Panc1 (cell line): ENCODE measurements at regions not wholly inside any gene's neighbourhood (a gene's known extent, or its start where the extent isn't known, plus 50 kb on each side); places are given as distances from the start of the nearest gene placed in this dataset.
A peak's percentile ranks its signal among the peaks of the same experiment; 100 is the strongest.
"Not testable (repeated sequence)": the region's sequence is repeated elsewhere in the genome, so short reads cannot be mapped to it uniquely, and the experiment has no call there.

ENCODE experiments used
- ATAC-seq: fragments of 200-7000 bp; cut with Tn5 transposase; 2 replicates; pipeline ENCODE4 v1.9.1; 2020; ENCODE audit warnings: mild to moderate bottlenecking, moderate library complexity
- BruUV-seq: library from RNA; stranded (reverse); fragments of 400-500 nt; replicated peaks from 2 replicates; lab custom pipeline; 2021; lab: Mats Ljungman, UMichigan
- CTCF ChIA-PET: fragments of 300-600 bp; sonication (Branson Sonifier 250); formaldehyde crosslinking; loops from one replicate; lab custom pipeline; 2022; ENCODE audit warnings: antibody characterized with exemption; lab: Charles Lee
- POLR2A ChIA-PET: fragments of 300-600 bp; sonication (Branson Sonifier 250); formaldehyde crosslinking; loops from one replicate; lab custom pipeline; 2022; ENCODE audit warnings: antibody characterized with exemption; lab: Charles Lee
- DNase-seq: peaks from one replicate; pipeline ENCODE4 v3.0.0-alpha.2; 2010; ENCODE audit warnings: low read depth, low spot score
- H3K27ac ChIP-seq: 2 replicates; pipeline ENCODE4 v1.5.1; 2011; ENCODE audit warnings: mild to moderate bottlenecking, low read length, inconsistent platforms
- H3K27me3 ChIP-seq: fragments of 200-500 bp; sonication (Bioruptor generic); 2 replicates; pipeline ENCODE4 v1.6.0; 2014; ENCODE audit warnings: low read length, inconsistent platforms; ENCODE audit not compliant: control insufficient read depth, insufficient read depth
- H3K36me3 ChIP-seq: fragments of 200-500 bp; sonication (Bioruptor generic); 2 replicates; pipeline ENCODE4 v1.5.1; 2014; ENCODE audit warnings: inconsistent platforms, mild to moderate bottlenecking, low read length, moderate library complexity; ENCODE audit not compliant: control insufficient read depth, insufficient read depth
- H3K4me1 ChIP-seq: 2 replicates; pipeline ENCODE4 v1.5.1; 2011; ENCODE audit warnings: inconsistent platforms, mild to moderate bottlenecking, low read length, moderate library complexity; ENCODE audit not compliant: control insufficient read depth, insufficient read depth
- H3K4me3 ChIP-seq, 2 experiments: 2 replicates each; pipeline ENCODE4 v1.5.1; 2011 to 2012; ENCODE audit warnings: low read depth in 2 of 2, low read length in 2 of 2, mild to moderate bottlenecking in 2 of 2, inconsistent platforms in 1 of 2, moderate library complexity in 1 of 2
- H3K9me3 ChIP-seq: fragments of 200-500 bp; sonication (Bioruptor generic); 2 replicates; pipeline ENCODE4 v1.5.1; 2014; ENCODE audit warnings: low read depth, mild to moderate bottlenecking, inconsistent platforms, low read length, moderate library complexity; ENCODE audit not compliant: control insufficient read depth, insufficient read depth
- CTCF ChIP-seq: fragments of 450-650 bp; IDR thresholded peaks from 2 replicates; pipeline ENCODE4 v1.5.1; 2017; ENCODE audit warnings: mild to moderate bottlenecking
- POLR2AphosphoS5 ChIP-seq: IDR thresholded peaks from 2 replicates; pipeline ENCODE4 v1.6.1; 2012; ENCODE audit warnings: mild to moderate bottlenecking, low read depth, low read length, moderate library complexity
- REST ChIP-seq, 2 experiments: IDR thresholded peaks; 2 replicates each; pipeline ENCODE4 v1.6.1; 2011 to 2012; ENCODE audit warnings: low read depth in 2 of 2, control low read depth in 1 of 2, low read length in 1 of 2, mild to moderate bottlenecking in 1 of 2, moderate library complexity in 1 of 2; ENCODE audit not compliant: insufficient read depth in 1 of 2
- SIN3A ChIP-seq: IDR thresholded peaks from 2 replicates; pipeline ENCODE4 v1.6.1; 2012; ENCODE audit warnings: low read depth, mild to moderate bottlenecking, low read length, moderate library complexity, borderline replicate concordance; ENCODE audit not compliant: insufficient read depth
- TCF7L2 ChIP-seq: IDR thresholded peaks from 2 replicates; pipeline ENCODE4 v1.6.1; 2011; ENCODE audit warnings: mild to moderate bottlenecking, low read depth, low read length, inconsistent platforms
- in situ Hi-C: cut with HindIII; loops from 2 replicates; pipeline ENCODE4 v1.10.0; 2016; ENCODE audit warnings: low sequenced_read_pairs, low pct_unique_long_range_greater_than_20kb
- intact Hi-C: fragments of 100-400 bp; cut with micrococcal nuclease; formaldehyde crosslinking; loops from one replicate; pipeline ENCODE4 v1.10.0; 2022; ENCODE audit not compliant: unreplicated experiment

- H3K27me3 ChIP-seq, H3K27ac ChIP-seq, intact Hi-C loops, H3K4me3 ChIP-seq, DNase-seq, H3K36me3 ChIP-seq, H3K9me3 ChIP-seq, BruUV-seq, POLR2A ChIA-PET, ATAC-seq, H3K4me1 ChIP-seq, in situ Hi-C loops, CTCF ChIA-PET: not testable (repeated sequence)
- TF ChIP-seq REST (IDR thresholded peaks at IDR 0.05; ENCODE audit: insufficient read depth in 1 of 2, low read depth in 2 of 2, low read length in 1 of 2), result peak; percentile 39 to 47; a peak in 1 of 4 replicates
These were observed 56.4 kb upstream of the LRPAP1 start for GRCh38 chr4:3588517-3589194.

GRCh38 chr4:3586596-3586995 lies 54.4 kb upstream of the LRPAP1 start:
- H3K36me3 ChIP-seq, POLR2A ChIA-PET, intact Hi-C loops, ATAC-seq, in situ Hi-C loops, H3K4me3 ChIP-seq, H3K27ac ChIP-seq, H3K27me3 ChIP-seq, CTCF ChIA-PET, H3K4me1 ChIP-seq, BruUV-seq, H3K9me3 ChIP-seq, DNase-seq: not testable (repeated sequence)

- BruUV-seq, in situ Hi-C loops, DNase-seq, POLR2A ChIA-PET, H3K27me3 ChIP-seq, CTCF ChIA-PET, ATAC-seq, H3K4me3 ChIP-seq, H3K36me3 ChIP-seq, H3K9me3 ChIP-seq, intact Hi-C loops, H3K27ac ChIP-seq, H3K4me1 ChIP-seq: not testable (repeated sequence)
These were observed 53.3 kb upstream of the LRPAP1 start for GRCh38 chr4:3585567-3585966.

- BruUV-seq, result no TSS peak
- H3K27ac ChIP-seq, result no peak overlapping the region
- no peaks in the 10 kb centered on the region for H3K36me3 ChIP-seq
These were observed 49.9 kb upstream of the LRPAP1 start for GRCh38 chr4:3582091-3582475.

More at GRCh38 chr4:3582091-3582475, 49.9 kb upstream of the LRPAP1 start:
- CTCF ChIA-PET, result no interaction called here
- ATAC-seq (peak; percentile 26; the same call in 1 of the 2 replicates), DNase-seq (no peak)
- Histone ChIP-seq H3K4me3 (no peak overlapping the region), H3K27me3 (no peaks in the 10 kb centered on the region), H3K9me3 (no peaks in the 10 kb centered on the region), H3K4me1 (no peaks in the 10 kb centered on the region)
- POLR2A ChIA-PET, result no interaction called here
- TF ChIP-seq REST (IDR thresholded peaks at IDR 0.05; ENCODE audit: insufficient read depth in 1 of 2, low read depth in 2 of 2, low read length in 1 of 2) (no peak), SIN3A (no peak), POLR2AphosphoS5 (no peak), CTCF (no peak), TCF7L2 (no peak)
- in situ Hi-C loops (no loop called here), intact Hi-C loops (no loop called here)
